HFF-Myc (cell line): ENCODE measurements at regions not wholly inside any gene's neighbourhood (a gene's known extent, or its start where the extent isn't known, plus 50 kb on each side); places are given as distances from the start of the nearest gene placed in this dataset.

Experiments used
- DNase-seq: peaks from one replicate; pipeline ENCODE4 v3.0.0-alpha.2; 2011; ENCODE audit warnings: low read depth; ENCODE audit errors: extremely low read depth
- H3K4me3 ChIP-seq: replicated peaks from 2 replicates; pipeline ENCODE4 v1.5.1; 2011; ENCODE audit warnings: low read depth, mild to moderate bottlenecking, control low read depth, low read length
- CTCF ChIP-seq: IDR thresholded peaks from 2 replicates; pipeline ENCODE4 v1.5.1; 2012; ENCODE audit warnings: mild to moderate bottlenecking, low read depth, low read length, control low read depth; ENCODE audit errors: missing control alignments

DNA sequence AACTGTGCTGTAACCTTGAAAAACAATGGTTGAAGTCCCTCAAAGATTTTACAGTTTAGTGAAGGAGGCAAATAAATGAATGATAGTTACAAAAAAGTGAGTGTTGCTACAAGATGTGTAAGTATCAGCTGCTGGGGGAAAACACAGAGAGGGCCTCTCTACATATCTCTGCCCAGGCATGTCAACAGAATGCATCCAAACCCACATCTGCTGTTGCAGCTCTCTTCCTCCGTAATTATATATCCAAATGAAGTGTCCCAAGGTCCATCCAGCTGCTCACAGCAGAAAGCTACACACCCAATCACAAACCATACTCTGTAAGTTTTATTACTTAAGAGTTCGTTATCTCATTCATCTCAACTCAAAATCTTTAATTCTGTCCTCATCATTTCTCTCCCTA is 584.6 kb downstream of the ANXA1 start:
- H3K4me3 ChIP-seq = no peak overlapping the region
- no peak for DNase-seq
- no peak for TF ChIP-seq CTCF

DNA sequence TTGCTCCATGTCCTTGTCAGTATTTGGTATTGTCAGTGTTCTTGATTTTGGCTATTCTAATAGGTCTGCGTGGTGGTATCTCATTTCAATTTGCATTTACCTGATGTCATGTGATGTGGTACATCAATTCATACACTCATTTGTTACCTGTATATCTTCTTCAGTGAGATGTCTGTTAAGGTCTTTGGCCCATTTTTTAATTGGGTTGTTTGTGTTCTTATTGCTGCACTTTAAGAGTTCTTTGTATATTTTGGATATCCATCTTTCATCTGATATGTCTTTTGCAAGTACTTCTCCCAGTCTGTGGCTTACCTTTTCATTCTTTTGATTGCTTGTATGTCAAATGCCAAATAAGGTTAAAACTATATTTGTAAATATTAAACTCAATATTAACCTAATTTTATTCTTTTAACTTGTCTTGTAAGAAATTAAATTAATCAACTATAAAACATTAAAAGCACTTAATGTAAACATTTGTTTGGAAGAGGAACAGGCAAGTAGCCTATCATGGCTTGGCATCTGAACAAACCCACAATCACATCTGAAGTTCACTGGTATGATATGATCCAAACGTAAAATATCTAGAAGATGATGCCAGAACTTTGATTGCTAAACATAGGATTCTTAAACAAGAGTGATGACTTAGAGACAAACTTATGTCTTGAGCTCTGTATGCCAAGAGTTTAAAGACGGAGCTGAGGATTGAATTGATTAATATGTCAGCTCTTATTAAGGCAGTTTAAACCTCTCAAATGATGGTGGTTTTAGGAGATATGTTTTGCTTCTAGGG is 587.3 kb downstream of the ANXA1 start:
- no peak overlapping the region for H3K4me3 ChIP-seq
- no peak for TF ChIP-seq CTCF
- DNase-seq = no peak

DNA sequence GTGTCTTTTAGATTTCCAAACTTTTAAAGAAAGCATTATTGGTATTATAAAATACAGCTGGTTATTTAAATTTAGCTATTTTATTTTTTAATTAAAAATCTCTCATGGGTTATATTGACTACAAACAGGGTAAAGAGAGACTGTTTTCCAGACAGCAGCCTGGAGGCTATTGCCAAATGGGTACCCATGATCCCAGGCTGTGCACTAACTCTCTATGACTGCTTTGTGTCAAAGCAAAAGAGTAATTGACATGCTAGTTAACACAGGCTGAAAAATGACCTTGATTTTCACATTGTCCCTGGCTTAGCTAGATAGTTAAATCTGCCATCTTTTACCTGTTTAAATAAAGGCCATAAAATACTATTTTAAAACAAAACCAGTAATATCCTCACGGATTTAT is 589.7 kb downstream of the ANXA1 start:
- TF ChIP-seq CTCF = no peak
- no peak overlapping the region for H3K4me3 ChIP-seq
- DNase-seq = no peak

DNA sequence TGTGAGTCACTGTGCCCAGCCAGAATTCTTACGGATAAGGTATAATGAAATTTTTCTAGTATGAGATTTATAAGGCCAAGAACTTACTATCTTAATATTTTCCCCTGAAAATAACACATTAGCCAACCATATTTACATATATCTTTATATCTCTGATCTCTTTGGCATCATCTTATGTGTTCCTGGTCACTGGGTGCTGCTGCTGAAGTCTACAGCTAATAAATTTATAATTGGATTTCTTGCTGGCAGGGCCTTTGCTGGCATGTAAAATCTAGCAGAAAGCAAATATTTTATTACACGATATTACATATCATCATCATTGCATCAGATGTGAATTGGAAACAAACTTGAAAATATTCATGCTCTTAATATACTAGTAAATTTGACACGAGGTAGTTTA is 590.7 kb downstream of the ANXA1 start:
- H3K4me3 ChIP-seq = no peak overlapping the region
- no peak for TF ChIP-seq CTCF
- no peak for DNase-seq

GRCh38 chr9:73743826-73744225 is 592.2 kb downstream of the ANXA1 start:
- no peak overlapping the region for H3K4me3 ChIP-seq
- no peak for DNase-seq

GRCh38 chr9:73745598-73745997 is 593.9 kb downstream of the ANXA1 start:
- no peak overlapping the region for H3K4me3 ChIP-seq
- no peak for DNase-seq
- no peak for TF ChIP-seq CTCF

More at GRCh38 chr9:73743826-73744225, 592.2 kb downstream of the ANXA1 start:
- no peak for TF ChIP-seq CTCF

DNA sequence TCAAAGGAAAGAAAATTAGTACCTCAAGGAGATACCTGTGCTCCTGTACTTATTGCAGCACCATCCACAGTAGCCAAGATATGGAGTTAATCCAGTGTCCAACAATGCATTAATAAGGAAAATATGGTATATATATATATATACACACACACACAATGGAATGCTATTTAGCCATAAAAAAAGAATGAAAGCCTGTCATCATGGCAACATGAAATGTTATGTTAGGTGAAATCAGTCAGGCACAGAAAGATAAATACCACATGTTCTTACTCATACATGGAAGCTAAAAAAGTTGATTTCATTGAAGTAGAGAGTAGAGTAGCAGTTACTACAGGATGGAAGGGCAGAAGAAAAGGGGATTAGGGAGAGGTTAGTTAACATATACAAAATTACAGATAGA is 601.5 kb downstream of the ANXA1 start:
- TF ChIP-seq CTCF = no peak
- no peak overlapping the region for H3K4me3 ChIP-seq
- no peak for DNase-seq
